Neural cell (in vitro differentiated cells): ENCODE measurements at regions not wholly inside any gene's neighbourhood (a gene's known extent, or its start where the extent isn't known, plus 50 kb on each side); places are given as distances from the start of the nearest gene placed in this dataset.

Experiments used
- H2AFZ ChIP-seq: fragments of 200-600, 300-800 bp; sonication (generic), shearing (Covaris generic); 2 replicates; pipeline ENCODE4 v1.6.0; 2014; ENCODE audit warnings: low read depth, mild to moderate bottlenecking, antibody characterized with exemption, low read length, moderate library complexity
- H3F3A ChIP-seq: fragments of 200-600 bp; shearing (Covaris generic); 2 replicates; pipeline ENCODE4 v1.6.1; 2016; ENCODE audit warnings: mild to moderate bottlenecking, moderate library complexity, mixed read lengths, antibody characterized with exemption, low read length; ENCODE audit not compliant: insufficient read depth, poor library complexity, severe bottlenecking
- H3K27ac ChIP-seq: fragments of 200-600, 300-800 bp; sonication (generic), shearing (Covaris generic); 2 replicates; pipeline ENCODE4 v1.5.1; 2014; ENCODE audit warnings: mild to moderate bottlenecking, low read length, moderate library complexity
- H3K27me3 ChIP-seq: fragments of 300-800, 200-600 bp; sonication (generic), shearing (Covaris generic); 2 replicates; pipeline ENCODE4 v1.6.0; 2014; ENCODE audit warnings: mild to moderate bottlenecking, low read depth, low read length, moderate library complexity; ENCODE audit not compliant: insufficient read depth
- H3K36me3 ChIP-seq: fragments of 300-800, 200-600 bp; sonication (generic), shearing (Covaris generic); 2 replicates; pipeline ENCODE4 v1.5.1; 2014; ENCODE audit warnings: mild to moderate bottlenecking, antibody characterized with exemption, low read length, moderate library complexity; ENCODE audit not compliant: insufficient read depth
- H3K4me2 ChIP-seq: fragments of 300-800, 200-600 bp; sonication (generic), shearing (Covaris generic); 2 replicates; pipeline ENCODE4 v1.6.0; 2014; ENCODE audit warnings: mild to moderate bottlenecking, low read length
- H3K4me3 ChIP-seq: fragments of 300-800, 200-600 bp; sonication (generic), shearing (Covaris generic); 2 replicates; pipeline ENCODE4 v1.5.1; 2014; ENCODE audit warnings: mild to moderate bottlenecking, low read length, moderate library complexity
- H3K79me2 ChIP-seq: fragments of 200-600 bp; shearing (Covaris generic); replicated peaks from 2 replicates; pipeline ENCODE4 v1.6.0; 2014; ENCODE audit warnings: mild to moderate bottlenecking, low read length, moderate library complexity; ENCODE audit not compliant: insufficient read depth
- H3K9ac ChIP-seq: fragments of 300-800, 200-600 bp; sonication (generic), shearing (Covaris generic); 2 replicates; pipeline ENCODE4 v1.6.1; 2016; ENCODE audit warnings: mild to moderate bottlenecking, low read length, mixed read lengths
- H3K9me2 ChIP-seq: fragments of 200-600 bp; shearing (Covaris generic); 2 replicates; pipeline ENCODE4 v1.6.1; 2016; ENCODE audit warnings: mild to moderate bottlenecking, low read length, mixed read lengths; ENCODE audit not compliant: insufficient read depth
- H3K9me3 ChIP-seq: fragments of 200-600, 300-800 bp; sonication (generic), shearing (Covaris generic); 2 replicates; pipeline ENCODE4 v1.6.1; 2016; ENCODE audit warnings: mild to moderate bottlenecking, mixed run types, low read length, moderate library complexity, mixed read lengths
- H4K20me1 ChIP-seq: fragments of 200-600 bp; shearing (Covaris generic); 2 replicates; pipeline ENCODE4 v1.6.1; 2016; ENCODE audit warnings: mild to moderate bottlenecking, mixed run types; ENCODE audit not compliant: insufficient read depth
- EP300 ChIP-seq: fragments of 450-650 bp; conservative IDR thresholded peaks from 2 replicates; pipeline ENCODE4 v1.6.1; 2014; ENCODE audit warnings: antibody characterized with exemption, mild to moderate bottlenecking, moderate library complexity; ENCODE audit not compliant: poor library complexity, severe bottlenecking
- EZH2 ChIP-seq: fragments of 200-600, 300-800 bp; shearing (Covaris generic), sonication (generic); IDR thresholded peaks from 2 replicates; pipeline ENCODE4 v1.6.1; 2014; ENCODE audit warnings: antibody characterized with exemption, low read length, borderline replicate concordance, mild to moderate bottlenecking; ENCODE audit not compliant: insufficient read depth, poor library complexity, severe bottlenecking
- MXI1 ChIP-seq: fragments of 450-650 bp; conservative IDR thresholded peaks from 2 replicates; pipeline ENCODE4 v1.6.1; 2014; ENCODE audit warnings: antibody characterized with exemption, mild to moderate bottlenecking; ENCODE audit not compliant: poor library complexity, severe bottlenecking
- POLR2AphosphoS5 ChIP-seq: IDR thresholded peaks from 2 replicates; pipeline ENCODE4 v1.6.1; 2012
- RAD21 ChIP-seq: fragments of 450-650 bp; conservative IDR thresholded peaks from 2 replicates; pipeline ENCODE4 v1.6.1; 2014; ENCODE audit warnings: antibody characterized with exemption, mild to moderate bottlenecking, moderate library complexity
- SMC3 ChIP-seq: fragments of 450-650 bp; conservative IDR thresholded peaks from 2 replicates; pipeline ENCODE4 v1.6.1; 2014; ENCODE audit warnings: antibody characterized with exemption, mild to moderate bottlenecking, moderate library complexity; ENCODE audit not compliant: poor library complexity
- TAF1 ChIP-seq: IDR thresholded peaks from 2 replicates; pipeline ENCODE4 v1.6.1; 2012; ENCODE audit warnings: low read depth
- TF ChIP-seq, protein P1 (sequence below): fragments of 450-650 bp; IDR thresholded peaks from 2 replicates; pipeline ENCODE4 v1.5.1; 2014; ENCODE audit warnings: antibody characterized with exemption, mild to moderate bottlenecking, moderate library complexity; ENCODE audit not compliant: poor library complexity, severe bottlenecking
- TF ChIP-seq, protein P2 (sequence below): IDR thresholded peaks from 2 replicates; pipeline ENCODE4 v1.6.1; 2012; ENCODE audit warnings: borderline replicate concordance

GRCh38 chr5:3736466-3736865 is 140.8 kb downstream of the IRX1 start:
- no peak overlapping the region for H2AFZ ChIP-seq
- no peaks in the 10 kb centered on the region for H3K36me3 ChIP-seq
- H3F3A ChIP-seq = no peaks in the 10 kb centered on the region
- no peaks in the 10 kb centered on the region for H3K79me2 ChIP-seq
- no peak overlapping the region for H3K4me3 ChIP-seq
- H3K9me2 ChIP-seq = no peaks in the 10 kb centered on the region
- H3K9me3 ChIP-seq = no peaks in the 10 kb centered on the region
- H3K9ac ChIP-seq = no peak overlapping the region
- H3K4me2 ChIP-seq = no peak overlapping the region
- no peaks in the 10 kb centered on the region for H4K20me1 ChIP-seq
- no peaks in the 10 kb centered on the region for H3K27me3 ChIP-seq
- no peak overlapping the region for H3K27ac ChIP-seq
- TF ChIP-seq MXI1 (no peak), TAF1 (no peak), POLR2AphosphoS5 (no peak), EZH2 (no peak), RAD21 (no peak), SMC3 (no peak), EP300 (no peak)
- TF ChIP-seq, protein P1, sequence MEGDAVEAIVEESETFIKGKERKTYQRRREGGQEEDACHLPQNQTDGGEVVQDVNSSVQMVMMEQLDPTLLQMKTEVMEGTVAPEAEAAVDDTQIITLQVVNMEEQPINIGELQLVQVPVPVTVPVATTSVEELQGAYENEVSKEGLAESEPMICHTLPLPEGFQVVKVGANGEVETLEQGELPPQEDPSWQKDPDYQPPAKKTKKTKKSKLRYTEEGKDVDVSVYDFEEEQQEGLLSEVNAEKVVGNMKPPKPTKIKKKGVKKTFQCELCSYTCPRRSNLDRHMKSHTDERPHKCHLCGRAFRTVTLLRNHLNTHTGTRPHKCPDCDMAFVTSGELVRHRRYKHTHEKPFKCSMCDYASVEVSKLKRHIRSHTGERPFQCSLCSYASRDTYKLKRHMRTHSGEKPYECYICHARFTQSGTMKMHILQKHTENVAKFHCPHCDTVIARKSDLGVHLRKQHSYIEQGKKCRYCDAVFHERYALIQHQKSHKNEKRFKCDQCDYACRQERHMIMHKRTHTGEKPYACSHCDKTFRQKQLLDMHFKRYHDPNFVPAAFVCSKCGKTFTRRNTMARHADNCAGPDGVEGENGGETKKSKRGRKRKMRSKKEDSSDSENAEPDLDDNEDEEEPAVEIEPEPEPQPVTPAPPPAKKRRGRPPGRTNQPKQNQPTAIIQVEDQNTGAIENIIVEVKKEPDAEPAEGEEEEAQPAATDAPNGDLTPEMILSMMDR = no peak
- TF ChIP-seq, protein P2, sequence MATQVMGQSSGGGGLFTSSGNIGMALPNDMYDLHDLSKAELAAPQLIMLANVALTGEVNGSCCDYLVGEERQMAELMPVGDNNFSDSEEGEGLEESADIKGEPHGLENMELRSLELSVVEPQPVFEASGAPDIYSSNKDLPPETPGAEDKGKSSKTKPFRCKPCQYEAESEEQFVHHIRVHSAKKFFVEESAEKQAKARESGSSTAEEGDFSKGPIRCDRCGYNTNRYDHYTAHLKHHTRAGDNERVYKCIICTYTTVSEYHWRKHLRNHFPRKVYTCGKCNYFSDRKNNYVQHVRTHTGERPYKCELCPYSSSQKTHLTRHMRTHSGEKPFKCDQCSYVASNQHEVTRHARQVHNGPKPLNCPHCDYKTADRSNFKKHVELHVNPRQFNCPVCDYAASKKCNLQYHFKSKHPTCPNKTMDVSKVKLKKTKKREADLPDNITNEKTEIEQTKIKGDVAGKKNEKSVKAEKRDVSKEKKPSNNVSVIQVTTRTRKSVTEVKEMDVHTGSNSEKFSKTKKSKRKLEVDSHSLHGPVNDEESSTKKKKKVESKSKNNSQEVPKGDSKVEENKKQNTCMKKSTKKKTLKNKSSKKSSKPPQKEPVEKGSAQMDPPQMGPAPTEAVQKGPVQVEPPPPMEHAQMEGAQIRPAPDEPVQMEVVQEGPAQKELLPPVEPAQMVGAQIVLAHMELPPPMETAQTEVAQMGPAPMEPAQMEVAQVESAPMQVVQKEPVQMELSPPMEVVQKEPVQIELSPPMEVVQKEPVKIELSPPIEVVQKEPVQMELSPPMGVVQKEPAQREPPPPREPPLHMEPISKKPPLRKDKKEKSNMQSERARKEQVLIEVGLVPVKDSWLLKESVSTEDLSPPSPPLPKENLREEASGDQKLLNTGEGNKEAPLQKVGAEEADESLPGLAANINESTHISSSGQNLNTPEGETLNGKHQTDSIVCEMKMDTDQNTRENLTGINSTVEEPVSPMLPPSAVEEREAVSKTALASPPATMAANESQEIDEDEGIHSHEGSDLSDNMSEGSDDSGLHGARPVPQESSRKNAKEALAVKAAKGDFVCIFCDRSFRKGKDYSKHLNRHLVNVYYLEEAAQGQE = no peak

GRCh38 chr5:3736926-3737325 is 141.3 kb downstream of the IRX1 start:
- H3K4me2 ChIP-seq = no peak overlapping the region
- H3K27ac ChIP-seq = no peak overlapping the region
- H4K20me1 ChIP-seq = no peaks in the 10 kb centered on the region
- no peaks in the 10 kb centered on the region for H3K36me3 ChIP-seq
- no peak overlapping the region for H3K4me3 ChIP-seq
- H3K9me2 ChIP-seq = no peaks in the 10 kb centered on the region
- TF ChIP-seq EZH2 (no peak), MXI1 (no peak), RAD21 (no peak), TAF1 (no peak), EP300 (no peak), POLR2AphosphoS5 (no peak), SMC3 (no peak)
- TF ChIP-seq, protein P1 = no peak
- TF ChIP-seq, protein P2 = no peak
- H3K9ac ChIP-seq = no peak overlapping the region
- H2AFZ ChIP-seq = no peak overlapping the region
- H3K9me3 ChIP-seq = no peaks in the 10 kb centered on the region
- no peaks in the 10 kb centered on the region for H3F3A ChIP-seq
- H3K79me2 ChIP-seq = no peaks in the 10 kb centered on the region
- no peaks in the 10 kb centered on the region for H3K27me3 ChIP-seq
